HUES48 (cell line): ENCODE measurements at regions not wholly inside any gene's neighbourhood (a gene's known extent, or its start where the extent isn't known, plus 50 kb on each side); places are given as distances from the start of the nearest gene placed in this dataset.

Experiments used
- H3K27ac ChIP-seq: one replicate; pipeline ENCODE4 v1.7.0; 2013; ENCODE audit warnings: low read depth, low read length, inconsistent platforms
- H3K27me3 ChIP-seq: 2 replicates; pipeline ENCODE4 v1.6.1; 2013; ENCODE audit warnings: mild to moderate bottlenecking, low read length; ENCODE audit not compliant: control insufficient read depth, insufficient read depth
- H3K36me3 ChIP-seq: 2 replicates; pipeline ENCODE4 v1.6.1; 2013; ENCODE audit warnings: low read length; ENCODE audit not compliant: control insufficient read depth, insufficient read depth
- H3K4me1 ChIP-seq: 2 replicates; pipeline ENCODE4 v1.6.1; 2013; ENCODE audit warnings: mild to moderate bottlenecking, low read length; ENCODE audit not compliant: control insufficient read depth, insufficient read depth
- H3K4me3 ChIP-seq: 2 replicates; pipeline ENCODE4 v1.5.1; 2013; ENCODE audit warnings: mild to moderate bottlenecking, low read depth, low read length
- H3K9ac ChIP-seq: 2 replicates; pipeline ENCODE4 v1.6.1; 2013; ENCODE audit warnings: mild to moderate bottlenecking, low read depth, low read length, moderate library complexity
- H3K9me3 ChIP-seq: 2 replicates; pipeline ENCODE4 v1.6.1; 2013; ENCODE audit warnings: low read length; ENCODE audit not compliant: control insufficient read depth, insufficient read depth

DNA sequence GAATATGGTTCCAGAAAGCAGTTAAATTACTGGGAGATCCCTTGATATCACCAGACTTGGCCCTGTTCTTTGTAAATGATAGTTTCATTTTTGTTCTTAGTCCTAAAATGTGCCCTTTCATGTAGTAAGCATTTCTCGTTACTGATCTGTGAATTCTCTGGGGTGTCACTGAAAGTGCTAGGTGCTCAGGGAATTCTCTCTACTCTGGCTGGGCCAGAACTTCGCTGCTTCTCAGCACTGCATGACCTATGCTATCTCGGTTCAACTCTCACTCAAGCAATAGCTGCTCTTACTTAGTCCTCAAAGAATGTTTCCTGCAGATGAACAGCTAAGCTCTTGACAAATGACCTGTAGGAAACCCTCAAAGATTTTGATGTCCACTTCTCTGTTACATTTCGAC lies 1144.3 kb downstream of the ADGRL3 start:
- no peaks in the 10 kb centered on the region for H3K4me1 ChIP-seq
- no peak overlapping the region for H3K4me3 ChIP-seq
- no peak overlapping the region for H3K27ac ChIP-seq
- no peaks in the 10 kb centered on the region for H3K36me3 ChIP-seq
- no peak overlapping the region for H3K9ac ChIP-seq
- no peaks in the 10 kb centered on the region for H3K27me3 ChIP-seq
- 0 out of 2 replicates have a peak, but pooled peaks cover 2% of the 10 kb centered on the region for H3K9me3 ChIP-seq

DNA sequence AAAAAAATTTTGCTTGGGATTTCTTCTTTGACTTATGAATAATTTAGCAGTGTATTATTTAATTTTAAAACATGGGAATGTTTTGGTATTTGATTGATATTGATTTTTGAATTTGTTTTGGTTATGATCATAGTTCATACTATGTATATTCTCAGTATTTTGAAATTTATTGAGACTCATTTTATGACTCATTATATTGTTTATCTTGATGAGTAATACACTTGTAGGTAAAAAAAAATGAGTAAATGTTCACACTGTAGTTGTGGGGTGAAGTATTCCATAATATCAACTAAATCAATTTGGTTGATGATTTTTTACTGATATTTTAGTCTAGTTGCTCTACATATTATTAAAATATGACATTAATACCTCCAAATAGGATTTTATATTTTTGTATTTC lies 1142.2 kb downstream of the ADGRL3 start:
- H3K4me1 ChIP-seq: no peaks in the 10 kb centered on the region
- no peak overlapping the region for H3K9ac ChIP-seq
- no peaks in the 10 kb centered on the region for H3K36me3 ChIP-seq
- no peak overlapping the region for H3K4me3 ChIP-seq
- no peak overlapping the region for H3K27ac ChIP-seq
- no peaks in the 10 kb centered on the region for H3K27me3 ChIP-seq
- 0 out of 2 replicates have a peak, but pooled peaks cover 2% of the 10 kb centered on the region for H3K9me3 ChIP-seq

DNA sequence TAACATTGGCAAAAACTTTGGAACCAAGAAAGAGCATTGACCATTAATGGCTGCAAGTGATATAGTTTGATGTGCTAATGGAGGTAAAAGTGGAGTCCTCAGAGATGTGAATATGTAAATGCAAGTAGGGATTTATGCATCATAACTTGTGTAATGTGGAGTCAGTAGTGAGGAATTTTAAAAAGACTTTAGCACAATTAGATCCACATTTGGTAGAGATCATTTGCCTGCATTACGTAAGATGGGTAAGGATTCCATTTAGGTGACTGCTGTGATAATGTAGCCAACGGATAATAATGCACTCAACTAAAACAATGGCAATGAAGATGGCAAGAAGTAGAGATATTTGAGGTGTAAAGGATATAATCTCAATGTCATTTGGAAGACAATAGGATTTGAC lies 1128.4 kb downstream of the ADGRL3 start:
- Histone ChIP-seq H3K27ac (no peak overlapping the region), H3K9me3 (no peaks in the 10 kb centered on the region), H3K27me3 (no peaks in the 10 kb centered on the region), H3K4me1 (no peaks in the 10 kb centered on the region), H3K9ac (no peak overlapping the region), H3K36me3 (no peaks in the 10 kb centered on the region), H3K4me3 (no peak overlapping the region)

DNA sequence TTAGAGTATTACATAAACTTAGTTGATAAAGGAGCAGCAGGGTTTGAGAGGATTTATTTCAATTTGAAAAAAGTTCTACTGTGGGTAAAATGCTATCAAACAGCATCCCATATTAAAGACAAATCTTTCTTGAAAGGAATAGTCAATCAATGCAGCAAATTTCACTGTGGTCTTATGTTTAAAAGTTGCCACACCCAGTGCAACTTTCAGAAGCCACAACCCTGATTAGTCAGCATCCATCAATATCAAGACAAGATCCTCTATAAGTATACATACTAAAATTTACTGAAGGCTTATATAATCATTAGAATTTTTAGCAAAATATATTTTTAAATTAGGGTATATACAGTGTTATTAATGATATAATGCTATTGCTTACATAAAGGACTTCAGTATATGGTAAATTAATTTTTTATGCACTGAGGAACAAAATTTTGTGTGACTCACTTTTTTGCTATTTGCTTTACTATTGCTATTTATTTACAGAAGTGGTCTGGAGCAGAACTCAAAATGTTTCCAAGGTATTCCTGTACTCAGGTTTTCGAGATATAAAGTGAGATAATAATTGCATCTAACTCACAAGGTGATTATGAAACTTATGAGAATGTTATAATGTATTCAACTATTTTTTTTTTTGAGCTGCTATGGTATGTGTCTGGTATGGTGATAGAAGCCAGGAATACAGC lies 1127.6 kb downstream of the ADGRL3 start:
- Histone ChIP-seq H3K9me3 (no peaks in the 10 kb centered on the region), H3K36me3 (no peaks in the 10 kb centered on the region), H3K27me3 (no peaks in the 10 kb centered on the region), H3K9ac (no peak overlapping the region), H3K4me1 (no peaks in the 10 kb centered on the region), H3K27ac (no peak overlapping the region), H3K4me3 (no peak overlapping the region)

DNA sequence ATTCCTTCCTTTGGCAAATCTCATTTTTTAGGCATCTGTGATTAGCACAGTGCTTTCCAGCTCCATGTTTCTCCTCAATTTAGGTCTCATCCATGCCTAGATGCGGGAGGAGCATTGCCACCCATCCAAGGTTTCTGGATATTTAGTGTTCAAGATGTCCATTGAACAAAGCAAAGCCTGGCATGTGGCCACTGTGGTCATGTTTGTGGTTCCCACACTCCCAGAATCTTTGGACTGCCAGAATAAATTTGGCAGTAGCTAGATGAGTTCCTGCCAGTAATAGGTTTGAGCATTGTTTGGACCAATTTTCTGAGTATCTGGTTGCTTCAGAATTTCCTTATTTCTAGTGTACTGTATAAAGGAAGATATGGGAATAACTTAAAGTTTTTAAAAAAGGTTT lies 1124.1 kb downstream of the ADGRL3 start:
- Histone ChIP-seq H3K4me3 (no peak overlapping the region), H3K36me3 (no peaks in the 10 kb centered on the region), H3K27me3 (no peaks in the 10 kb centered on the region), H3K9me3 (no peaks in the 10 kb centered on the region), H3K9ac (no peak overlapping the region), H3K4me1 (no peaks in the 10 kb centered on the region), H3K27ac (no peak overlapping the region)

DNA sequence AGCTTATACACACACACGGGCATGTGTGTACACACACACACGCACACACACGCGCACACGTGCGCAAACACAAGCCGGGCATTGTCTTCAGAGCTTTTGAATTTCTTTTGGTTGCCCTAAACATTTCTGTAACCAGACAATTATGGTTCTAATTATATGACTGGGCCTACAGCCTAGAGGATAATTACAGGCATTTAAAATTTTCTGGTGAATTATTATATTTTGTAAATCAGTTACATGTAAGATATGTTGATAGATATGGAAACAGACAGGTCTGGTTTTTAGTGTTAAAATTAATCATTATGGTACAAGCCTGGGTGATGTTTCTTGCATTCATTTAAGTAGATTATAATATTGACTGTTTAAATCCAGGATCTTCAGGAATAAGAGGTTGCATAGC lies 1120.5 kb downstream of the ADGRL3 start:
- Histone ChIP-seq H3K27me3 (no peaks in the 10 kb centered on the region), H3K36me3 (no peaks in the 10 kb centered on the region), H3K4me3 (no peak overlapping the region), H3K27ac (no peak overlapping the region), H3K4me1 (no peaks in the 10 kb centered on the region), H3K9me3 (no peaks in the 10 kb centered on the region), H3K9ac (no peak overlapping the region)

DNA sequence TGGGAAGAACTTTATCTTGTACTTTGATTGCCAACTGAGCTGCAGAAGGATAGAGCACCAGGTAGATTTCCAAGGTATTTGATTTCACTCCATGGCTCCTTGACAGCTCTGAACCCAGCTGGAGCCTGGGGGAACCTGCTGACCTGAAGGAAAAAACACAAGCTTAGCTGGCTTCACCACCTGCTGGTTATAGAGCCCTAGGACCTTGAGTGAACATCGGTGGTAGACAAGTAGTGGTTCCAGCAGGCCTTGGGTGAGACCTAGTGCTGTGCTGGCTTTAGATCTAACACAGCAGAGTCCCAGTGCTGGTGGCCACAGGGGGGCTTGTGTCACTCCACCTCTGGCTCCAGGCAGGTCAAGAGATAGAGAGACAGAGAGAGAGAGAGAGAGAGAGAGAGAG lies 1102.6 kb downstream of the ADGRL3 start:
- Histone ChIP-seq H3K4me3 (no peak overlapping the region), H3K36me3 (no peaks in the 10 kb centered on the region), H3K9me3 (peaks cover 2% of the 10 kb centered on the region), H3K4me1 (peaks cover 5% of the 10 kb centered on the region; the same call in 1 of the 2 replicates), H3K27me3 (no peaks in the 10 kb centered on the region; the same call in 1 of the 2 replicates), H3K27ac (no peak overlapping the region), H3K9ac (no peak overlapping the region)

DNA sequence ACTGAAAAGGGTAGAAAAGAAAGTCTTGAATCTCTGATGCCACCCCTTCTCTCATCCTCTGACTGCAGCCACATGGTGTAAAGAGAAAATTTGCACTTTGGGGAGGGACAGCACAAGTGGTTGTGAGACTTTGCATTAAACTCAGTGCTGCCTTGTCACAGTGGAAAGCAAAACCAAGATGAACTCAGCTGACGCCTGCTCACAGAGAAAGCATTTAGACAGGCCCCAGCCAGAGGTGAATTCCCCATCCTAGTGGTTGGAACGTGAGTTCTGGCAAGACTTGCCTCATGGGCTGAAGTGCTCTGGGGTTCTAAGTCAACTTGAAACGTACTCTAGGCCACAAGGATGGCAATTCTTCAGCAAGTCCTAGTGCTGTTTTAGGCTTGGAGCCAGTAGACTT lies 1101.4 kb downstream of the ADGRL3 start:
- no peak overlapping the region for H3K9ac ChIP-seq

DNA sequence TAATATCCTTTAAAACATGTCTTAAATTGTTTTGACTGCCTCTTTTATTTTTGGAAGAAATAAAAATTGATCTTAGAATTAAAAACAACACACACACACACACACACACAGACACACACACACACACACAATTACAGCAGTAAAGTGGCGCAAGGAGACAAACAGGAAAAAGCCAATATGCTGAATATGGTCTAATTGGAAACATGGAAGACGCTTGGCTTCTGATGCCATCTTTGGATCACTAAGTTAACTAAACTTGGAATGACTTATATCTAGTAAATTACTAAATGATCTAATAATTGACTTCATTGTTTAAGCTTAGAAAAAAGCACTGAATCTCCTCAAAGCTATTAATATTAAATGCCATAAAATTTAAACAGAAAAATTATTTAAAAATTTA lies 1093.4 kb downstream of the ADGRL3 start:
- no peaks in the 10 kb centered on the region for H3K9me3 ChIP-seq
- H3K27ac ChIP-seq: no peak overlapping the region
- H3K9ac ChIP-seq: no peak overlapping the region
- H3K27me3 ChIP-seq: no peaks in the 10 kb centered on the region
- H3K4me1 ChIP-seq: no peaks in the 10 kb centered on the region
- no peaks in the 10 kb centered on the region for H3K36me3 ChIP-seq
- no peak overlapping the region for H3K4me3 ChIP-seq

More for the DNA sequence above, 1101.4 kb downstream of the ADGRL3 start:
- Histone ChIP-seq H3K4me3 (no peak overlapping the region), H3K27ac (no peak overlapping the region), H3K27me3 (no peaks in the 10 kb centered on the region; the same call in 1 of the 2 replicates), H3K9me3 (no peaks in the 10 kb centered on the region), H3K4me1 (peaks cover 5% of the 10 kb centered on the region; the same call in 1 of the 2 replicates), H3K36me3 (no peaks in the 10 kb centered on the region)

DNA sequence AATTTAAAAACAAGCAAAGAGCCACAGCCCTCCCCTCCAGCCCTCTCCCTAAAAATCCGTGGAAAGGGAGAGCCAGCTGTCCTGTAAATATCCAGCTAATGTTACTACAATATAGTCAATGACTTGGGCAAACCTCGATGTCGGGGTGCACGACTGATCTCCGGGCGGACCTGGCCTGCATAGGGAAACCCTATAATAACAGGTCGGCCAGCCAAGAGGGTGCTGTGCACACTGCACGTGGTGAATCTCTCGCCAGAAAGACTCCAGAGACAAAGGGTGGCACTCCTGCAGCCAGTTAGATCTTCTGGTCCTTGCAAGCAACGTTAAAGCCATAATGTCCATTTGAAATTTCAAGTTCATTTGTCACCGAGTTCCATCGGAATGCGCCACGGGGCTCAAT lies 1092.8 kb downstream of the ADGRL3 start:
- Histone ChIP-seq H3K27me3 (no peaks in the 10 kb centered on the region), H3K36me3 (no peaks in the 10 kb centered on the region), H3K4me1 (no peaks in the 10 kb centered on the region), H3K9ac (no peak overlapping the region), H3K27ac (no peak overlapping the region), H3K4me3 (no peak overlapping the region), H3K9me3 (no peaks in the 10 kb centered on the region)

DNA sequence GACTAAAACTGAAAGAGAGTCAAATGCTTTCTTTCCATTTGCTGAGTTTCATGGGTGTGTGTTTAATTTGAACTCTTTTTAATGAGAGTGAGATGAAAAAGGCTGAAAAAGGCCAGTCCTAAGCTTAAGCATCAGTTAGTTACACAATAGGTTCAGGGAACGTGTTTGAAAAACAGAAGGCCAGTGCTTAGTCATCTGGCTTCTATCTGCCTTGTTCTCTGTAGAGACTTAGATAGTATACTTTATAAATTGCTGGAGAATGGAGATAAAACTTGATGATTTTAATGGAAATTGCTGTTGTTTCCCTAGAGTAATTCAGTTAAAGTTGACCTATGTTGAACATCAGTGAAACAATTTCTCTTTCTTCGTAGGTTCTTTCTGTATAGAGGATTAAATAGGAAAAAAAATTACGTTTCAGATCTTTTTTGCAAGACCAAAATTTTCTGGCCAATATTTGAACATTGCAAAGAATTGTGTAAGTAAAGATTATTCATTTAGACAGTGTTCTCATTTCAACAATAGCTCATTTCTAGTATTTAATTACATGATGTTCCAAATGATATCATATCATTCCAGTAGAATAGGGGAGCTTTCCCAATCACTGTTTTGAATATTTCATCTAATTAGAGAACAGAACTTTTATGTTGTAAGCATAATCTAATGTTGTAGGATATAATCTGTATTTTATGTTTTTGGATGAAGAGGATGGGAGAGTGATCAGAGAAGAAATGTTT lies 1088.8 kb downstream of the ADGRL3 start:
- Histone ChIP-seq H3K9me3 (no peaks in the 10 kb centered on the region), H3K27ac (no peak overlapping the region), H3K9ac (no peak overlapping the region), H3K4me1 (no peaks in the 10 kb centered on the region), H3K27me3 (no peaks in the 10 kb centered on the region), H3K4me3 (no peak overlapping the region), H3K36me3 (no peaks in the 10 kb centered on the region)
